MM.1S (cell line): ENCODE measurements at regions not wholly inside any gene's neighbourhood (a gene's known extent, or its start where the extent isn't known, plus 50 kb on each side); places are given as distances from the start of the nearest gene placed in this dataset.

Experiments
- EZH2 ChIP-seq: fragments of 300-600 bp; sonication (generic); optimal IDR thresholded peaks from 2 replicates; pipeline ENCODE3; 2017; ENCODE audit warnings: low read depth, mild to moderate bottlenecking, antibody characterized with exemption, low read length, mixed read lengths
- TF ChIP-seq, protein P1 (sequence below): fragments of 300-600 bp; sonication (generic); IDR thresholded peaks from 2 replicates; pipeline ENCODE4 v1.5.1; 2016; ENCODE audit warnings: antibody characterized with exemption, low read length, mixed read lengths

DNA sequence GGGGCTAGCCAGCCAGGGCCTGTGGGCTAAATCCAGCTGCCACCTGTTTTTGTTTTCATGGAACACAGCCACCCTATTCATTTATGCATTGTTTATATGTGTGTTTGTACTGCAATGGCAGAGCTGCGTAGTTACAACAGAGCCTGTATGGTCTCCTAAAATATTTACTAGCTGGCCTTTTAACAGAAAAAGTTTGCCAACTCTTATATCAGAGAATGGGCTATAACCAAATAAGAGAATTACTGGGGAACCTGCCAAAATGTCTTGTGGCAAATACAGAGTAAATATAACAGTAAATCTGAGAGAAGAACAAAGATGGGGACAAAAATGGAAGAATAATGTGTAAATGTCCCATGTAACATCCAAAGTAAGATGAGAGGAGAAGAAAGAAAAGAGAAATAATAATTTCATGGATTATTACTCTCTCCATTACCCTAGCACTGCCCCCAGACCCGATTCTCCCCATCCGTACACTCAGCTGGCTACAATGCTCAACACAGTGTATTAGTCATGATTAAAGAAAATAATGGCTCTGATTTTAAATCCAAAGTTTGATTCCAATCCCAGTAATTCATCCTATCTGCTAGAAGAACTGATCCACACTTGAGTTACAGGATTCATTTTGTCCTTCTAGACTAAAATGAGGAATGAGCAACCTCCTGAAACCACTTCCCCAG is 249.3 kb downstream of the LRATD1 start:
- TF ChIP-seq, protein P1, sequence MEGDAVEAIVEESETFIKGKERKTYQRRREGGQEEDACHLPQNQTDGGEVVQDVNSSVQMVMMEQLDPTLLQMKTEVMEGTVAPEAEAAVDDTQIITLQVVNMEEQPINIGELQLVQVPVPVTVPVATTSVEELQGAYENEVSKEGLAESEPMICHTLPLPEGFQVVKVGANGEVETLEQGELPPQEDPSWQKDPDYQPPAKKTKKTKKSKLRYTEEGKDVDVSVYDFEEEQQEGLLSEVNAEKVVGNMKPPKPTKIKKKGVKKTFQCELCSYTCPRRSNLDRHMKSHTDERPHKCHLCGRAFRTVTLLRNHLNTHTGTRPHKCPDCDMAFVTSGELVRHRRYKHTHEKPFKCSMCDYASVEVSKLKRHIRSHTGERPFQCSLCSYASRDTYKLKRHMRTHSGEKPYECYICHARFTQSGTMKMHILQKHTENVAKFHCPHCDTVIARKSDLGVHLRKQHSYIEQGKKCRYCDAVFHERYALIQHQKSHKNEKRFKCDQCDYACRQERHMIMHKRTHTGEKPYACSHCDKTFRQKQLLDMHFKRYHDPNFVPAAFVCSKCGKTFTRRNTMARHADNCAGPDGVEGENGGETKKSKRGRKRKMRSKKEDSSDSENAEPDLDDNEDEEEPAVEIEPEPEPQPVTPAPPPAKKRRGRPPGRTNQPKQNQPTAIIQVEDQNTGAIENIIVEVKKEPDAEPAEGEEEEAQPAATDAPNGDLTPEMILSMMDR, result no peak
- no peak for TF ChIP-seq EZH2
